ENCODE measurements at regions not wholly inside any gene's neighbourhood (a gene's known extent, or its start where the extent isn't known, plus 50 kb on each side); places are given as distances from the start of the nearest gene placed in this dataset.

DNA sequence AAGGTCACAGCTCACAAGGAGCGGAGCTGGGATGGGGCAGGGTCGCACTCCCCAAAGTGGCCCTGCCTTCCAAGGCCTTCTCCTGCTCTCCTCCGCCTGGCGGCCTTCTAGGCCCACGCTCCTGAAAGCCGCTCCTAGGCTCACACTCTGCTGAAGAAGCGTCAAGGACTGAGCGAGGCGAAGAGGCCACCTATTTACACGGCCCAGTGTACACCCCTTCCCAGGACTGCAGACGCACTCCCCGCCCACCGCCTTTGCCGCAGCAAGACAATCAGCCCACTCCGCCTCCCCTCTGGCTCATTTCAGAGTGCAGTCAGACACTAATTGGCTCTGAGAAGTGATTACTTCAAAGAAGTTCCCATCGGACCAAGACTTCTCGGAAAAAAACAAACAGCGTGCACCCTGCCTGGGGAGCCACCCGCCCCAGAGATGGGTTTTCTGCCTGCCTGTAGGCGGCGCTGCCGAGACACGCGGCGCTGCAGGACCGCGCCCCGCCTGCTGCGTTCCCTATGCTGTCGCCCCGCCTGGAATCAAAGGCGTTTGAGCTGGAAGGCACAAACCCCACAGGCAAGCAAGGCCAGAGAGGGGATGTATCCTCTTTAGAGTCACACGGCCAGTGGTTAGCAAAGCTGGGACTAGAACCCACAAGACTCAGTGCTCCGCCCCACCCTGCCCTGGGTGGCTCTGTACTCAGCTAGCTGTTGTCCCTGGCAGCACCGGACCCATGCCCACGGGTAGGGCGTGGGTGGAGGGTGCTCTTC lies 414.8 kb downstream of the BUD13 start:
- H3K9ac ChIP-seq (ENCODE audit: low read length in 5 of 5): no peak overlapping the region
- H3K4me3 ChIP-seq (ENCODE audit: low read depth in 1 of 5, low read length in 5 of 5): no peak overlapping the region
- H3K4me1 ChIP-seq (ENCODE audit: control insufficient read depth in 5 of 5, insufficient read depth in 5 of 5, low read length in 5 of 5): peaks cover 0 to 6% (median 0%) of the 10 kb centered on the region in 5 donors
- peaks cover 3 to 19% (median 13%) of the 10 kb centered on the region in 5 donors for H3K27me3 ChIP-seq (ENCODE audit: control insufficient read depth in 5 of 5, insufficient read depth in 4 of 5, low read length in 5 of 5)
- H3K27ac ChIP-seq (ENCODE audit: low read depth, low read length): no peak overlapping the region
- no peaks in the 10 kb centered on the region for H3K9me3 ChIP-seq (ENCODE audit: control insufficient read depth in 5 of 5, low read length in 5 of 5)
- no peaks in the 10 kb centered on the region for H3K36me3 ChIP-seq (ENCODE audit: control insufficient read depth in 5 of 5, insufficient read depth in 5 of 5, low read length in 5 of 5)

- H3K27ac ChIP-seq (ENCODE audit: low read depth, low read length): no peak overlapping the region
- no peak overlapping the region for H3K4me3 ChIP-seq (ENCODE audit: low read depth in 1 of 5, low read length in 5 of 5)
- no peaks in the 10 kb centered on the region for H3K36me3 ChIP-seq (ENCODE audit: control insufficient read depth in 5 of 5, insufficient read depth in 5 of 5, low read length in 5 of 5)
- H3K27me3 ChIP-seq (ENCODE audit: control insufficient read depth in 5 of 5, insufficient read depth in 4 of 5, low read length in 5 of 5): peaks cover 3 to 17% (median 13%) of the 10 kb centered on the region in 5 donors
- H3K9me3 ChIP-seq (ENCODE audit: control insufficient read depth in 5 of 5, low read length in 5 of 5): no peaks in the 10 kb centered on the region
- H3K4me1 ChIP-seq (ENCODE audit: control insufficient read depth in 5 of 5, insufficient read depth in 5 of 5, low read length in 5 of 5): peaks cover 0 to 6% (median 0%) of the 10 kb centered on the region in 5 donors
- no peak overlapping the region for H3K9ac ChIP-seq (ENCODE audit: low read length in 5 of 5)
Measured at GRCh38 chr11:116356451-116356850, 416.3 kb downstream of the BUD13 start.

- Histone ChIP-seq H3K4me3 (ENCODE audit: low read depth in 1 of 5, low read length in 5 of 5) (no peak overlapping the region), H3K9ac (ENCODE audit: low read length in 5 of 5) (no peak overlapping the region), H3K27me3 (ENCODE audit: control insufficient read depth in 5 of 5, insufficient read depth in 4 of 5, low read length in 5 of 5) (peaks cover 3 to 17% (median 13%) of the 10 kb centered on the region in 5 donors), H3K27ac (ENCODE audit: low read depth, low read length) (no peak overlapping the region), H3K4me1 (ENCODE audit: control insufficient read depth in 5 of 5, insufficient read depth in 5 of 5, low read length in 5 of 5) (peaks cover 0 to 6% (median 0%) of the 10 kb centered on the region in 5 donors), H3K9me3 (ENCODE audit: control insufficient read depth in 5 of 5, low read length in 5 of 5) (no peaks in the 10 kb centered on the region), H3K36me3 (ENCODE audit: control insufficient read depth in 5 of 5, insufficient read depth in 5 of 5, low read length in 5 of 5) (no peaks in the 10 kb centered on the region)
Measured at GRCh38 chr11:116355104-116355503, 417.7 kb downstream of the BUD13 start.

DNA sequence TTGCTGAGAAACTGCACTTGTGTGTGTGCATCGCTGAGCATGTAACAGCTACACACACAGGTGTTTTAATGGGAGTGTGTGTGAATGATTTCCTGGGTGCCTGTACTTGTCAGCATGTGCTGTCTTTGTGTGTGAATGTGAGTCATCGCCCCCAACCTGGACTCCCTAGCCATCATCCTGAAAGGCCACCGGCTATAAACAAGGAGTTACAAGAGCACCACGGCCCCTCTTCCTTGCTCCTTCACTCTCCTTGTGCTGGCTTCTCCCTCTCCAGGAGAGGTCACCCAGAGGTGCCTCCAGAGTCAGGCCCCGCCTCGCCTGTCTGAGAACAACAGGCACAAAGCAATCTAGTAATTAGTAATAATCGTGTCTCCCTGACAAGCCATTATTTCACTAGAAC lies 419.2 kb downstream of the BUD13 start:
- Histone ChIP-seq H3K36me3 (ENCODE audit: control insufficient read depth in 5 of 5, insufficient read depth in 5 of 5, low read length in 5 of 5) (no peaks in the 10 kb centered on the region), H3K9ac (ENCODE audit: low read length in 5 of 5) (no peak overlapping the region), H3K27me3 (ENCODE audit: control insufficient read depth in 5 of 5, insufficient read depth in 4 of 5, low read length in 5 of 5) (peaks cover 3 to 16% (median 13%) of the 10 kb centered on the region in 5 donors), H3K4me1 (ENCODE audit: control insufficient read depth in 5 of 5, insufficient read depth in 5 of 5, low read length in 5 of 5) (peaks cover 0 to 11% (median 1%) of the 10 kb centered on the region in 5 donors), H3K4me3 (ENCODE audit: low read depth in 1 of 5, low read length in 5 of 5) (no peak overlapping the region), H3K9me3 (ENCODE audit: control insufficient read depth in 5 of 5, low read length in 5 of 5) (no peaks in the 10 kb centered on the region), H3K27ac (ENCODE audit: low read depth, low read length) (no peak overlapping the region)

DNA sequence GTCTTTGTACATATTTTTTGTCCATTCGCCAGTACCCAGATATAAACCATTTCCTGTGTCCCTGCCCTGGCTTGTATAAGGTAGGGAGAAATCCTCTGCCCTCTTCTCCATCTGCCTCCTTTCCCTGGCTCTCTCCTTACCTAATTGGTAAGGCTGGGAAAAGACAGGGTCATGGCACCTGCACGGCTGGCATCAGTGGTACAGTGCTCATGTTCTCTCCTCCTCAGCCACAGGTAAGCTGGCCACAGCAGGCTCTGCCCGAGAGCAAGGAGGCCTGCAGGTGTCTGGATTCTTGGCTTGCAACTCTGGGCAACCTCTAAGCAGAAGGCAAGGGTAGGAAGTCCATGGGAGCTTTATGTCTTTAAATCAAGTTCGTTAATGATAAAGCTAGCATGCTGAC lies 419.9 kb downstream of the BUD13 start:
- H3K27ac ChIP-seq (ENCODE audit: low read depth, low read length): no peak overlapping the region
- no peaks in the 10 kb centered on the region for H3K36me3 ChIP-seq (ENCODE audit: control insufficient read depth in 5 of 5, insufficient read depth in 5 of 5, low read length in 5 of 5)
- H3K9ac ChIP-seq (ENCODE audit: low read length in 5 of 5): no peak overlapping the region
- H3K4me3 ChIP-seq (ENCODE audit: low read depth in 1 of 5, low read length in 5 of 5): no peak overlapping the region
- H3K9me3 ChIP-seq (ENCODE audit: control insufficient read depth in 5 of 5, low read length in 5 of 5): no peaks in the 10 kb centered on the region
- peaks cover 0 to 9% (median 2%) of the 10 kb centered on the region in 5 donors for H3K4me1 ChIP-seq (ENCODE audit: control insufficient read depth in 5 of 5, insufficient read depth in 5 of 5, low read length in 5 of 5)
- H3K27me3 ChIP-seq (ENCODE audit: control insufficient read depth in 5 of 5, insufficient read depth in 4 of 5, low read length in 5 of 5): peaks cover 3 to 13% (median 9%) of the 10 kb centered on the region in 5 donors

- Histone ChIP-seq H3K9me3 (ENCODE audit: control insufficient read depth in 5 of 5, low read length in 5 of 5) (no peaks in the 10 kb centered on the region), H3K36me3 (ENCODE audit: control insufficient read depth in 5 of 5, insufficient read depth in 5 of 5, low read length in 5 of 5) (no peaks in the 10 kb centered on the region), H3K27ac (ENCODE audit: low read depth, low read length) (no peak overlapping the region), H3K4me1 (ENCODE audit: control insufficient read depth in 5 of 5, insufficient read depth in 5 of 5, low read length in 5 of 5) (peaks cover 0 to 8% (median 0%) of the 10 kb centered on the region in 5 donors), H3K9ac (ENCODE audit: low read length in 5 of 5) (no peak overlapping the region), H3K4me3 (ENCODE audit: low read depth in 1 of 5, low read length in 5 of 5) (no peak overlapping the region), H3K27me3 (ENCODE audit: control insufficient read depth in 5 of 5, insufficient read depth in 4 of 5, low read length in 5 of 5) (peaks cover 0 to 3% (median 0%) of the 10 kb centered on the region in 5 donors)
Measured at GRCh38 chr11:116348226-116348625, 424.6 kb downstream of the BUD13 start.

- H3K27ac ChIP-seq (ENCODE audit: low read depth, low read length): no peak overlapping the region
- H3K27me3 ChIP-seq (ENCODE audit: control insufficient read depth in 5 of 5, insufficient read depth in 4 of 5, low read length in 5 of 5): peaks cover 0 to 3% (median 0%) of the 10 kb centered on the region in 5 donors
- peaks cover 0 to 8% (median 0%) of the 10 kb centered on the region in 5 donors for H3K4me1 ChIP-seq (ENCODE audit: control insufficient read depth in 5 of 5, insufficient read depth in 5 of 5, low read length in 5 of 5)
- H3K9me3 ChIP-seq (ENCODE audit: control insufficient read depth in 5 of 5, low read length in 5 of 5): no peaks in the 10 kb centered on the region
- H3K36me3 ChIP-seq (ENCODE audit: control insufficient read depth in 5 of 5, insufficient read depth in 5 of 5, low read length in 5 of 5): no peaks in the 10 kb centered on the region
- no peak overlapping the region for H3K4me3 ChIP-seq (ENCODE audit: low read depth in 1 of 5, low read length in 5 of 5)
- H3K9ac ChIP-seq (ENCODE audit: low read length in 5 of 5): no peak overlapping the region
Measured at GRCh38 chr11:116345575-116345974, 427.2 kb downstream of the BUD13 start.

DNA sequence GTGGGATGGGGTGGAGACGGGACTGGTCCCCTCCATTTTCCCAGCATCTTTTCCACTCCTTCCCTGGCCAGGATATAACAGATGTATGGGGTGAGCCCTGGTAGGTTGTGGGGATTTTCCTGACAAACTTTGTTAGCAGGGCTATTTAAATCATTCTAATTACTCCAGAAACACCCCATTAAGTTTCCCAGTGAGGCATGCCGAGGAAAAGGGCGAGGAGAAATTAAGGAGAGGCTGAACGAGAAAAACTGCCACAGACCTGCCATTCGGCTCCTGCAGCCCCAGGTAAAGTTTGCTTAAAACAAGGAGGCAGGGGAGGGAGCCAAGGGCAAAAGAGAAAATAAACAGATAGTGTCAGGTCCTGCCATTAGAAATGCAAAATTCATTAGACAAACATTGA lies 428.2 kb downstream of the BUD13 start:
- no peaks in the 10 kb centered on the region for H3K9me3 ChIP-seq (ENCODE audit: control insufficient read depth in 5 of 5, low read length in 5 of 5)
- no peaks in the 10 kb centered on the region for H3K36me3 ChIP-seq (ENCODE audit: control insufficient read depth in 5 of 5, insufficient read depth in 5 of 5, low read length in 5 of 5)
- H3K4me3 ChIP-seq (ENCODE audit: low read depth in 1 of 5, low read length in 5 of 5): no peak overlapping the region
- no peak overlapping the region for H3K27ac ChIP-seq (ENCODE audit: low read depth, low read length)
- no peak overlapping the region for H3K9ac ChIP-seq (ENCODE audit: low read length in 5 of 5)
- peaks cover 0 to 3% (median 0%) of the 10 kb centered on the region in 5 donors for H3K27me3 ChIP-seq (ENCODE audit: control insufficient read depth in 5 of 5, insufficient read depth in 4 of 5, low read length in 5 of 5)
- peaks cover 0 to 8% (median 0%) of the 10 kb centered on the region in 5 donors for H3K4me1 ChIP-seq (ENCODE audit: control insufficient read depth in 5 of 5, insufficient read depth in 5 of 5, low read length in 5 of 5)

DNA sequence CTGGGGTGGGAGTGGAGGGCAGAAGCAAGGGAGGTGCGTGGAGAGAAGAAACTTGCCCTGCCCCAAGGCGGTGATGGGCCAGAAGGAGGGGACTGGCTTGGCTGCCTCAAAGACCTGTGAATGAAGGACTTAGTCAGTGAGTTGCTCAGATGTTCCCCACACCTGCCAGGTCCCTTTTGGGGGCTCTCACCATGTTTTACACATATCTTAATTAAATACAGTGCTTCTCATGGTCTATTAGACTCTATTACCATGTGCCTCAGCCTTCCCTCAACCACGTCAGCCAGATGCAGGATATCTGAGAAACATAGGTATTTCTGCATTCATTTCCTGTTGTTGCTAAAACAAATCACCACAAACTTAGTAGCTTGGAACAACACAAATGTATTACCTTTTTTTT lies 429.5 kb downstream of the BUD13 start:
- H3K4me3 ChIP-seq (ENCODE audit: low read depth in 1 of 5, low read length in 5 of 5): no peak overlapping the region
- peaks cover 0 to 3% (median 0%) of the 10 kb centered on the region in 5 donors for H3K27me3 ChIP-seq (ENCODE audit: control insufficient read depth in 5 of 5, insufficient read depth in 4 of 5, low read length in 5 of 5)
- no peak overlapping the region for H3K27ac ChIP-seq (ENCODE audit: low read depth, low read length)
- H3K9ac ChIP-seq (ENCODE audit: low read length in 5 of 5): no peak overlapping the region
- H3K4me1 ChIP-seq (ENCODE audit: control insufficient read depth in 5 of 5, insufficient read depth in 5 of 5, low read length in 5 of 5): no peaks in the 10 kb centered on the region
- H3K36me3 ChIP-seq (ENCODE audit: control insufficient read depth in 5 of 5, insufficient read depth in 5 of 5, low read length in 5 of 5): no peaks in the 10 kb centered on the region
- H3K9me3 ChIP-seq (ENCODE audit: control insufficient read depth in 5 of 5, low read length in 5 of 5): peaks cover 0 to 3% (median 0%) of the 10 kb centered on the region in 5 donors

GRCh38 chr11:116342148-116342547 lies 430.6 kb downstream of the BUD13 start:
- no peak overlapping the region for H3K9ac ChIP-seq (ENCODE audit: low read length in 5 of 5)
- peaks cover 0 to 8% (median 4%) of the 10 kb centered on the region in 5 donors for H3K9me3 ChIP-seq (ENCODE audit: control insufficient read depth in 5 of 5, low read length in 5 of 5)
- H3K4me1 ChIP-seq (ENCODE audit: control insufficient read depth in 5 of 5, insufficient read depth in 5 of 5, low read length in 5 of 5): no peaks in the 10 kb centered on the region
- H3K27me3 ChIP-seq (ENCODE audit: control insufficient read depth in 5 of 5, insufficient read depth in 4 of 5, low read length in 5 of 5): peaks cover 0 to 3% (median 0%) of the 10 kb centered on the region in 5 donors
- no peaks in the 10 kb centered on the region for H3K36me3 ChIP-seq (ENCODE audit: control insufficient read depth in 5 of 5, insufficient read depth in 5 of 5, low read length in 5 of 5)
- no peak overlapping the region for H3K4me3 ChIP-seq (ENCODE audit: low read depth in 1 of 5, low read length in 5 of 5)
- H3K27ac ChIP-seq (ENCODE audit: low read depth, low read length): no peak overlapping the region
